PC-9 (cell line): ENCODE measurements at regions not wholly inside any gene's neighbourhood (a gene's known extent, or its start where the extent isn't known, plus 50 kb on each side); places are given as distances from the start of the nearest gene placed in this dataset.

Experiments used
- BruUV-seq: library from RNA; stranded (reverse); fragments of 400-500 nt; replicated peaks from 2 replicates; lab custom pipeline; 2021; lab: Mats Ljungman, UMichigan
- CTCF ChIA-PET: fragments of 300-600 bp; sonication (Branson Sonifier 250); formaldehyde crosslinking; loops from one replicate; lab custom pipeline; 2022; ENCODE audit warnings: antibody characterized with exemption; lab: Charles Lee
- POLR2A ChIA-PET: fragments of 300-600 bp; sonication (Branson Sonifier 250); formaldehyde crosslinking; loops from one replicate; lab custom pipeline; 2022; ENCODE audit warnings: antibody characterized with exemption; ENCODE audit not compliant: unreplicated experiment; lab: Charles Lee
- DNase-seq, 2 experiments: peaks; one replicate each; pipeline versions ENCODE4 v3.0.0 to v3.0.0-alpha.2; 2015 to 2022; ENCODE audit warnings: mixed read lengths in 1 of 2
- H2AFZ ChIP-seq: fragments of 200-600 bp; sonication (generic); 2 replicates; pipeline ENCODE4 v1.8.1; 2017; ENCODE audit warnings: antibody characterized with exemption
- H3F3A ChIP-seq: fragments of 200-600 bp; sonication (generic); 2 replicates; pipeline ENCODE4 v1.8.1; 2017; ENCODE audit warnings: antibody characterized with exemption, mild to moderate bottlenecking, low read depth; ENCODE audit not compliant: insufficient read depth
- H3K27ac ChIP-seq: fragments of 200-600 bp; sonication (generic); 2 replicates; pipeline ENCODE4 v1.6.1; 2016; ENCODE audit warnings: mixed run types
- H3K27me3 ChIP-seq: fragments of 200-600 bp; sonication (generic); 2 replicates; pipeline ENCODE4 v1.6.1; 2016; ENCODE audit warnings: low read depth, mixed run types; ENCODE audit not compliant: insufficient read depth
- H3K36me3 ChIP-seq: fragments of 200-600 bp; sonication (generic); 2 replicates; pipeline ENCODE4 v1.6.1; 2016; ENCODE audit warnings: low read depth, mixed run types
- H3K4me1 ChIP-seq: fragments of 200-600 bp; sonication (generic); replicated peaks from 2 replicates; pipeline ENCODE4 v1.6.1; 2016; ENCODE audit warnings: mixed run types; ENCODE audit not compliant: insufficient read depth
- H3K4me2 ChIP-seq: fragments of 200-600 bp; sonication (generic); 2 replicates; pipeline ENCODE4 v1.6.1; 2017; ENCODE audit warnings: mixed run types
- H3K4me3 ChIP-seq: fragments of 200-600 bp; sonication (generic); 2 replicates; pipeline ENCODE4 v1.6.1; 2016; ENCODE audit warnings: mixed run types
- H3K79me2 ChIP-seq: fragments of 200-600 bp; sonication (generic); 2 replicates; pipeline ENCODE4 v1.6.1; 2017; ENCODE audit warnings: low read depth, mixed run types
- H3K9me2 ChIP-seq: fragments of 200-600 bp; sonication (generic); 2 replicates; pipeline ENCODE4 v1.8.1; 2017; ENCODE audit warnings: mild to moderate bottlenecking; ENCODE audit not compliant: insufficient read depth
- H3K9me3 ChIP-seq: fragments of 200-600 bp; sonication (generic); 2 replicates; pipeline ENCODE4 v1.8.1; 2016; ENCODE audit warnings: low read depth; ENCODE audit not compliant: insufficient read depth
- H4K20me1 ChIP-seq: fragments of 200-600 bp; sonication (generic); 2 replicates; pipeline ENCODE4 v1.8.1; 2017; ENCODE audit not compliant: insufficient read depth
- CTCF ChIP-seq: fragments of 200-600 bp; sonication (generic); conservative IDR thresholded peaks from 2 replicates; pipeline ENCODE4 v1.6.1; 2017; ENCODE audit warnings: mixed run types, antibody characterized with exemption, mild to moderate bottlenecking, moderate library complexity
- EZH2 ChIP-seq: fragments of 200-600 bp; sonication (generic); IDR thresholded peaks from 2 replicates; pipeline ENCODE4 v1.8.0; 2017; ENCODE audit warnings: antibody characterized with exemption, low read depth
- intact Hi-C: fragments of 100-400 bp; cut with micrococcal nuclease; formaldehyde crosslinking; loops from one replicate; pipeline ENCODE4 v1.10.0; 2022; ENCODE audit not compliant: unreplicated experiment

- intact Hi-C loops, result no loop called here
- Histone ChIP-seq H3K4me3 (no peak overlapping the region), H4K20me1 (no peaks in the 10 kb centered on the region), H2AFZ (no peak overlapping the region), H3K9me3 (no peaks in the 10 kb centered on the region), H3K9me2 (no peaks in the 10 kb centered on the region), H3K4me1 (no peaks in the 10 kb centered on the region), H3F3A (no peaks in the 10 kb centered on the region), H3K36me3 (no peaks in the 10 kb centered on the region), H3K27ac (no peak overlapping the region), H3K4me2 (no peak overlapping the region), H3K79me2 (no peaks in the 10 kb centered on the region), H3K27me3 (peaks cover 55% of the 10 kb centered on the region)
- TF ChIP-seq EZH2 (no peak), CTCF (no peak)
- POLR2A ChIA-PET, result no interaction called here
- CTCF ChIA-PET, result no interaction called here
- no peak for DNase-seq
- BruUV-seq, result no TSS peak
Measured at GRCh38 chr22:22151308-22151707, 93.3 kb upstream of the VPREB1 start.

DNA sequence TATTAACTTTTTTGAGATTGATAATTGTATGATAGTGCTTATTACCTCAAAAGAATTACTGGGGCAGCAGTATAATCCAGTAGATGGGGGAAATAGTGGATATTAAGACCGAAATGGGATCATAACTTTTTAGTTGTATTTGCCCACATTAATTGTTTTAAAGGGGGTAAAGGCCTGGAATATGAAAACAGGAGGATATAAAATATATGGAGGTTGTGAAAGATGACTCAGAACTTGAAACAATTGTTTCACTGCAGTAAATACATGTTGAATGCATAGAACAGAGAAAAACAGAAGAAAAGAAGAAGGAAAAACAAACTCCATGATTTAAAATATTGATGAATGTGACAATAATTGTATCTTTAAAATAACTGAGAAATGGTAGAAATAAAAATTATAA lies 94.1 kb upstream of the VPREB1 start:
- H3K79me2 ChIP-seq, result no peaks in the 10 kb centered on the region
- no peaks in the 10 kb centered on the region for H3K36me3 ChIP-seq
- no peak overlapping the region for H3K27ac ChIP-seq
- ChIA-PET POLR2A (no interaction called here), CTCF (no interaction called here)
- peaks cover 57% of the 10 kb centered on the region for H3K27me3 ChIP-seq
- H3F3A ChIP-seq, result no peaks in the 10 kb centered on the region
- H3K9me3 ChIP-seq, result no peaks in the 10 kb centered on the region
- DNase-seq, result no peak
- H3K4me1 ChIP-seq, result no peaks in the 10 kb centered on the region
- intact Hi-C loops, result no loop called here
- BruUV-seq, result no TSS peak
- H3K4me3 ChIP-seq, result no peak overlapping the region
- no peaks in the 10 kb centered on the region for H4K20me1 ChIP-seq
- H3K9me2 ChIP-seq, result no peaks in the 10 kb centered on the region
- TF ChIP-seq CTCF, result no peak
- no peak for TF ChIP-seq EZH2
- H2AFZ ChIP-seq, result no peak overlapping the region
- no peak overlapping the region for H3K4me2 ChIP-seq

DNA sequence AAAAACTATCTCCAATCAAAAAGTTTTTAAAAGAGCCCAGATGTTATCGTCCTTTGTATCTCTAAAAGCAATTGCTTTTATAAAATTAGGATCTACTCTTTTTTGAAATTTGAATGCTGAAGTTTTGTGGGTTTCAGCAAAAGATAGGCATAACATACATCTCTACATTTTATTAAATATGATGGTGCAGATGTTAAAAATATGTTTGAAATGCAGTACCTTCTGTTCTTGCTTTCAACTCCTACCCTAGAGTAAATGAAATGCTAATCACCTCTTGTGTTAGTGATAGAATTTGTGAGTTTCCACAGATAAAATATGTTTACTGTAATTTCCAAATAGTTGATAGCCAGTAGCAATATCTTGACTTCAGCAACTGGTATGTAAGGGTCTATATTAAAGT lies 95.7 kb upstream of the VPREB1 start:
- no peak overlapping the region for H2AFZ ChIP-seq
- H4K20me1 ChIP-seq, result no peaks in the 10 kb centered on the region
- H3F3A ChIP-seq, result no peaks in the 10 kb centered on the region
- H3K27ac ChIP-seq, result no peak overlapping the region
- intact Hi-C loops, result no loop called here
- no peak overlapping the region for H3K4me3 ChIP-seq
- DNase-seq, result no peak
- H3K9me3 ChIP-seq, result no peaks in the 10 kb centered on the region
- H3K79me2 ChIP-seq, result no peaks in the 10 kb centered on the region
- POLR2A ChIA-PET, result no interaction called here
- peaks cover 64% of the 10 kb centered on the region for H3K27me3 ChIP-seq
- no peaks in the 10 kb centered on the region for H3K36me3 ChIP-seq
- H3K4me2 ChIP-seq, result no peak overlapping the region
- no peaks in the 10 kb centered on the region for H3K4me1 ChIP-seq
- no TSS peak for BruUV-seq
- TF ChIP-seq EZH2 (no peak), CTCF (no peak)
- H3K9me2 ChIP-seq, result no peaks in the 10 kb centered on the region
- CTCF ChIA-PET, result no interaction called here
